Neural cell (in vitro differentiated cells): ENCODE measurements at regions not wholly inside any gene's neighbourhood (a gene's known extent, or its start where the extent isn't known, plus 50 kb on each side); places are given as distances from the start of the nearest gene placed in this dataset.

ENCODE experiments used
- EP300 ChIP-seq: fragments of 450-650 bp; conservative IDR thresholded peaks from 2 replicates; pipeline ENCODE4 v1.6.1; 2014; ENCODE audit warnings: antibody characterized with exemption, mild to moderate bottlenecking, moderate library complexity; ENCODE audit not compliant: poor library complexity, severe bottlenecking
- EZH2 ChIP-seq: fragments of 200-600, 300-800 bp; shearing (Covaris generic), sonication (generic); IDR thresholded peaks from 2 replicates; pipeline ENCODE4 v1.6.1; 2014; ENCODE audit warnings: antibody characterized with exemption, low read length, borderline replicate concordance, mild to moderate bottlenecking; ENCODE audit not compliant: insufficient read depth, poor library complexity, severe bottlenecking
- MXI1 ChIP-seq: fragments of 450-650 bp; conservative IDR thresholded peaks from 2 replicates; pipeline ENCODE4 v1.6.1; 2014; ENCODE audit warnings: antibody characterized with exemption, mild to moderate bottlenecking; ENCODE audit not compliant: poor library complexity, severe bottlenecking
- POLR2AphosphoS5 ChIP-seq: IDR thresholded peaks from 2 replicates; pipeline ENCODE4 v1.6.1; 2012
- RAD21 ChIP-seq: fragments of 450-650 bp; conservative IDR thresholded peaks from 2 replicates; pipeline ENCODE4 v1.6.1; 2014; ENCODE audit warnings: antibody characterized with exemption, mild to moderate bottlenecking, moderate library complexity
- SMC3 ChIP-seq: fragments of 450-650 bp; conservative IDR thresholded peaks from 2 replicates; pipeline ENCODE4 v1.6.1; 2014; ENCODE audit warnings: antibody characterized with exemption, mild to moderate bottlenecking, moderate library complexity; ENCODE audit not compliant: poor library complexity
- TAF1 ChIP-seq: IDR thresholded peaks from 2 replicates; pipeline ENCODE4 v1.6.1; 2012; ENCODE audit warnings: low read depth
- TF ChIP-seq, protein P1 (sequence below): fragments of 450-650 bp; IDR thresholded peaks from 2 replicates; pipeline ENCODE4 v1.5.1; 2014; ENCODE audit warnings: antibody characterized with exemption, mild to moderate bottlenecking, moderate library complexity; ENCODE audit not compliant: poor library complexity, severe bottlenecking

DNA sequence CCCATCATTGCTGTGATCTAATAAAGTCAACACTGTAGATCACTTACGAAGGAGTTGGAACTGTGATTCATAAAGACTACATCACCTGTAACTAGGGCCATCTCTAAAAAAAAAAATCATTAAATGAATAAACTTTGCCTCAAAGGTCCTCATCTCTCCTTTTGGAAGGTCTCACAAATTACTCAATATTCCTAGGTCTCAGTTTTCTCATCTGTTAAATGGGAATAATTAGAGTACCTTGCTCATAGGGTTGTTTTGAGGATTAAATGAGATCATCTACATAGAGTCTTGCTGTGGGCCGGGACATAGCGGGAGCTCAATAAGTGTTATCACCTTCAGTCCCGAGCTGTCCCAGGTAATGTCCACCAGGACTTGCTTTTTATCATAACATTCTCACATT is 335.1 kb upstream of the PROK2 start:
- TF ChIP-seq, protein P1, sequence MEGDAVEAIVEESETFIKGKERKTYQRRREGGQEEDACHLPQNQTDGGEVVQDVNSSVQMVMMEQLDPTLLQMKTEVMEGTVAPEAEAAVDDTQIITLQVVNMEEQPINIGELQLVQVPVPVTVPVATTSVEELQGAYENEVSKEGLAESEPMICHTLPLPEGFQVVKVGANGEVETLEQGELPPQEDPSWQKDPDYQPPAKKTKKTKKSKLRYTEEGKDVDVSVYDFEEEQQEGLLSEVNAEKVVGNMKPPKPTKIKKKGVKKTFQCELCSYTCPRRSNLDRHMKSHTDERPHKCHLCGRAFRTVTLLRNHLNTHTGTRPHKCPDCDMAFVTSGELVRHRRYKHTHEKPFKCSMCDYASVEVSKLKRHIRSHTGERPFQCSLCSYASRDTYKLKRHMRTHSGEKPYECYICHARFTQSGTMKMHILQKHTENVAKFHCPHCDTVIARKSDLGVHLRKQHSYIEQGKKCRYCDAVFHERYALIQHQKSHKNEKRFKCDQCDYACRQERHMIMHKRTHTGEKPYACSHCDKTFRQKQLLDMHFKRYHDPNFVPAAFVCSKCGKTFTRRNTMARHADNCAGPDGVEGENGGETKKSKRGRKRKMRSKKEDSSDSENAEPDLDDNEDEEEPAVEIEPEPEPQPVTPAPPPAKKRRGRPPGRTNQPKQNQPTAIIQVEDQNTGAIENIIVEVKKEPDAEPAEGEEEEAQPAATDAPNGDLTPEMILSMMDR, result no peak
- TF ChIP-seq RAD21 (no peak), EZH2 (no peak), TAF1 (no peak), POLR2AphosphoS5 (no peak), MXI1 (no peak), SMC3 (no peak), EP300 (no peak)
